UCSD-AML1 (cell line): ENCODE measurements at regions not wholly inside any gene's neighbourhood (a gene's known extent, or its start where the extent isn't known, plus 50 kb on each side); places are given as distances from the start of the nearest gene placed in this dataset.

Experiments used
- DNase-seq: peaks from one replicate; lab custom pipeline; 2025; ENCODE audit not compliant: unreplicated experiment; lab: John Stamatoyannopoulos, UW

- no peak for DNase-seq
These were observed 219.6 kb upstream of the LRRN1 start for GRCh38 chr3:3579658-3580057.

DNA sequence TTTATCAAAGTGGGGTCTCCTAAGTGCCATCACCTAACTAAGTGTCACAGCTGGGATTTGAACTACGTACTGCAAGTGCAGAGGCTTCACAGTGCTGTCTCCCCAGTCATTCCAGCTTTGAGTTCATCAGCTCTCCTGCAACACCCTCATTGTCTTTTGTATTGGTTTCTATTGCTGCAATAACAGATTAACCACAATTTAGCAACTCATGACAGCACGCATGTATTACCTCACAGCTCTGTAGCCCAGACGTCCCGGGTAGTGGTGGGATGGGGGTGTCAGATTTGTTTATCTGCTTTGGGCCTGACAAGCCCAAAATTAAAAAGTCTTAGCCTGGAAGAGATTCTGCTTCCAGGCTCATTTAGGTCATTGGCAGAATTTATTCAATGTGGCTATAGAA is 220.5 kb upstream of the LRRN1 start:
- DNase-seq = no peak

DNA sequence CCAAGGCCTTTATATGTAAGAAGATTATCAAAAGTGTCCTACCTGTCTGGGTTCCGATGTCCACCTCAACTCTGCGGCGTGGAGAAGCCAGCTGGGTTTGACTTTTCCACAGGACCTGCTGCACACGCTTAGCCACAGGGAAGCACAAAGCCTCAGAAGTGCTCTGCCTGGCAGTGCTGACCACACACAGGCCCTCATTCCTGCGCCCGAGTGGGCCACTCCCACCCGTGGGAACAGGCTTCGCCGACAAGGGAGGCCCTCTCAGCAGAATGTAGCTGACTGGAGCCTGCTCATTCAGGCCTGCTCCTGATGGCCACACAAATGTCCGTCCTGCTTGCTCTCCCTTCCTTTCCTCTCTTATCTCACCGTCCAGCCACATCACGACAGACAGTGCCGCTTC is 221.4 kb upstream of the LRRN1 start:
- no peak for DNase-seq

DNA sequence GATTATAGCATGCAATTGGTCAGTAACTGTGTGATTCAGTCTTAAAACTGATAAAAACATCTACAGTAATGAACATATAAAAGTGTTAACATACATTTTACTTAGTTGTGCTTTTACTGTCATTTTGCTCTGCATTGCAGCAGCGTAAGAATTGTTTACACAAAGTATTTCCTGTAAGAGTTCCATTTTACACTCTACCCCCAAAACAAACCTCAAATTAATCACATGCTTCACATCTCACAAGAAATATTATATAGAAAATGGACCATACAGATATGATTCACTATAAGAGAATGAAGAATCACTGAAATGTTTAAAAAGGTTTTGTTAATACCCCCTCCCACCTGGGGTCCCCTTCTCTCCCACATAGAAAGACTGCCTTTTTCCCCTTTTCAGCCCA is 225.9 kb upstream of the LRRN1 start:
- no peak for DNase-seq

DNA sequence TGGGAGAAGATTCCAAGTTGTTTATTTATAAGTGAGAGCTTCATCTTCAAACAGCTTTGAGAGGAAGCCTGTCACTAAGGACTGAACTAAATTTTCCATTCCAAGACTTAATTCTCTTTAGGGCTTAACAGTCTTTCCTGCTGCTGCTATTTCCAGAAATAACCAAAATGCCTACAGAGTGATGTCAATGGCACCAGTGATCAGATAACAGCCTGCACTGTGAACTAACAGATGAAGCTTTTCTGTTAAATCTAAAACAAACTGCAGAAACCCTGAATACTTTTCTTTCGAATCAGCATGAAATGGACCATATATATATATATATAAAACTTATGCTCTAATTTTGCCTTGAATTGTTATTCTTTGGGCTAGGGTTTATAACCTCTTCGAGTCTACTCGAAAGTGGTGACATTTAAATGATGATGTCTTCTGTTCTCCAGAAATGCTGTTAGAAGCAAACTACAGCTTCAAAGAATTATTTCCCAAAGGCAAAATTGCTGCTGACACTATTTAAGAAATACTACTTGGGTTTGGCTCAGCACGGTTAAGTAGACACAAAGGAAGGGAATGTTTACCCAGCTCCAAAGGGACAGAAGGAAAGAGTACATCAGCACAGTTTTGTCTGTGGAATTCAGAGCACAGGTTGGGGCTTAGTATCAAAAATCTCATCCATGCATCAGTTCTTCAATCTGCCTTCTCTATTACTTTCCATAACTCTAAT is 238.5 kb upstream of the LRRN1 start:
- no peak for DNase-seq

DNA sequence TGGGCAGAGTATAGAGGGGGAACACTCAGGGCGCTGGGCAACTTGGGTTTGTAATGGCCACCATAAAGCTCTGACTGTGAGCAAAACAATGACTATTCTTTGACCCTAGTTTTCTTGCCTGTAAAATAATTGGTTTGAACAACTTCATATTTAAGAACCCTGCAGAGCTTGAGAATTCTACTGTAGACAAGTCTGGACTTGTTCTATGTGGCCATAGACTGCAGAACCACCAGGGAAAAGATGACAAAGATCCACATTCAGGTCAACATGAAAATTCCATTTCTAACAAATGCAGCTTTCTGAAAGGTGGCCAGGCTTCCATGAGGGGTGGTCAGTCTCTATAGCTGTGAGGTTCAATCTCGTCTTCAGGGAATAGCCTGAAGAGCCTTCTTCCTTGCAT is 239.4 kb upstream of the LRRN1 start:
- DNase-seq = no peak

DNA sequence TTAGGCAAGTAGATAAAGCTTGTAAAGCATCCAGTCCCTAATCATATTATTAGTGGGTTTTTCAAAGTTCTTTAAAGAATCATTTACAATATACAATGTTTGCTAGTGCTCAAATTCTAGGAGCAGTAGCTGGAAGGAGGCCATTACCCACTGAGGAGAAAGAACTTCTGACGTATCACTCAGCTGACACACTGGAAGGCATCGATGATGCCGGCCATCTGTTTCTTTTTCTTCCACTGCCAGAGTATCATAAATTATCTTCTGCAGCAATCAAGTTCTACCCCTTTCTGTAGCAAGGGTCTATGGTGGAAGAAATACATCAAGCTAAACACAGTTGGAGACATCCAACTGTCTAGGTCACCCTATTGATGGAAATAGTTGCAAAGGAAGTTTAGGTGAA is 243.2 kb upstream of the LRRN1 start:
- no peak for DNase-seq

GRCh38 chr3:3553236-3553635 is 246.0 kb upstream of the LRRN1 start:
- DNase-seq = no peak

GRCh38 chr3:3552761-3553160 is 246.5 kb upstream of the LRRN1 start:
- DNase-seq = no peak

DNA sequence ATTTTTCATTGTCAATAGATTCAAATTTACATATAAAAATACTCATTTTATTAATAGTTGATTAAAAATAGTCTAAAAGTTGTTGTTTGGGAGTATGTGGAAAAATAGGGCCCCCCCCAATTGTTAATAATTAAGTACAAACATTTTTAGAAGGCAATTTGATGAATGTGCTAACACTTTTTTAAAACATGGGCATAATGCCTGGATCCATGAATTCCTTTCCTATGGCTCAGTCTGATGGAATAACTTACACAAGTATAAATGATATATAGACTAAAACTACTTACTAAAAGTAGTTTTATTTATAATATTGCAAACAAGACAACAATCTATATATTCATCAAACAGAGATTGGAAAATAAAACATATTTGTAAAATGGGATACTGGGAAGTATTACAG is 247.2 kb upstream of the LRRN1 start:
- no peak for DNase-seq

GRCh38 chr3:3545360-3545759 is 253.9 kb upstream of the LRRN1 start:
- no peak for DNase-seq

DNA sequence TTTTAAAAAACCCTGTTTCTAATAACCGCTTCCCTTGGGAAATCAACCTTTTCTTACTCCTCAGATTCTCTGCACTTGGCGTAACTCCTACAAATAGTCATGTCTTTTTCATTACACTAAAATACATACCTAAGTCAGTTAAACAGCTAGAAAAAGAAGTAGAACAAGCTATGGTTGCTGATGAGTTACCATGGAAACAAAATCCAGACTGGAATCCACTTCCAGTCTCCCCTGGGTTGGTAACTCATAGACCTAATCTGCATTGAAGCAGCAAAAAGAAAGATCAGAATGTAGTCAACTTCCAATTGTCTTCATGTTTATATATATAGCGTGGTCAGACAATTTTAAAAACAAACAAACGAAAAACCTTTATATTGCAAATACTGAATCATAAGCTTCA is 260.8 kb upstream of the LRRN1 start:
- no peak for DNase-seq

- no peak for DNase-seq
These were observed 266.7 kb upstream of the LRRN1 start for GRCh38 chr3:3532508-3532907.

- DNase-seq = no peak
These were observed 267.8 kb upstream of the LRRN1 start for GRCh38 chr3:3531476-3531875.

DNA sequence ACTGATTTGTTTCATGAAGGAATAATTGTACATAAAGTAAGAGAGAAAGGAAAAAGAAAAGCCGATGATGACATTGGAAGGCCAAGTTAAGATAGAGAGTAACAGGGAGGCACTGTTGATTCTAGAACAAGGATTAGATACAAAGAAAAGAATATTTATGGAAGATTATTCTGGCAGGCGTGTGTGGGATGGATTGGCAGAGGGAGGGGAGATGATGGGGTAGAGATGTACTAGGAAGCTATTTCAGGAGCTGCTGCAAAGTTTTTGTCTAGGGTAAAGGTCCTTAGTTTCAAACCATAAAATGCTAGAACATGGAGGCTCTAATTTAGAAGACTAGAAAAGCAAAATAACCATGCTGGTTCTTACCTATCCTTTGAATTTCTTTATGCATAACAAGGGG is 280.0 kb upstream of the LRRN1 start:
- DNase-seq = no peak

DNA sequence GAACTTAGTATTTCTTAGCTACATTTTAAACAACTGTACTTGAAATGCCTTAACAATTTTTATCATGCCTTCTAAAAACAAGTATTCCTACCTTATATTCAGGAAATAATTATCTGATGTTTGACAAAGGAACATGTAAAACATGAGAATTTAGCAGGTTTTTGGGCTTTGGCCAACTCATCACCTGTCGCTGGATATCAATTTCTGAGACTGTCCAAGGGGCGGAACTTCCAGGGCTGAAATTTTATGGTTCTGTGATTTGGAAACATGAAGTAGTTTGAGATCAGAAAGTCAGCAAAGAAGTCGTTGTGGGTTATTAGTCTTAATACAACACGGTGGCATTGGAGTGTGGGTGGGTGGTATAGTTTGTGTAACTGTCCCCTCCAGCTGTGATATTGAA is 282.2 kb upstream of the LRRN1 start:
- DNase-seq = no peak

- DNase-seq = no peak
These were observed 282.8 kb upstream of the LRRN1 start for GRCh38 chr3:3516384-3516783.

GRCh38 chr3:3509665-3510064 is 289.6 kb upstream of the LRRN1 start:
- DNase-seq = no peak

DNA sequence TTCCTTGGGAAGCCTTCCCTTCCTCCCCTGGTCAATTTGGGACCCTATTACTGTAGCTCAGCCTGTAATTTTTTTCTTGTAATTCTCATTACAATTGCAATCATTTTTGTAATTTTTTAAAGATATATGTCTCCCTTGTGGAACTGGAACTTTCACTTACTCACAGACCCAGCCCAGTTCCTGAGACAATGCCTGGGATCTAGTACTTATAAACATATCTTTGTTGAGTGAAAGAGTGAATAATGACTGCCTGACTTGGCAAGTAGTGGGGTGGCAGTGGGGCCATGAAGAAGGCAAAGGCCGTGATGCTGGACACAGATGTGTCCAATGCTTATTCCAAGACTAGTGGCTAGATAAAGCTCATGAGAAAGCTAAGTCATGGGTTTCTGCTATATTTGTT is 294.5 kb upstream of the LRRN1 start:
- DNase-seq = no peak

DNA sequence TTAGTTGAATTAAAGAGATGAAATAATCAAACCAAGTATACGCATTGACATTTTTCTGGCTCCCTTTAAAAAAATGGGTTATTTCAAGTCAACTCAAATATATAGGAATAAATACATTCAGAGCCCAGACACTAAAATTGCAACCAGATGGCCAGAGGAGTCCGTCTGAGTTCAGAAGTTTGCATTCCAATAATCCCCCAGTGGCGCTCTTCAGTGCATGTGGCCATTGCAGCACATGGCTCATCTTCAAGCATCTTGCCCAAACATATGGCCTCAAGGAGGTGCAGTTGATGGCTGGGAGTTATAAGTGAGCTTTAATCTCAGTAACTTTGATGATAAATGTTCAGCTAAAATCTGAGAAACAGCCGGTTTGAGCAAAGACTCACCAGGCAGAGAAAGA is 295.8 kb upstream of the LRRN1 start:
- DNase-seq = no peak

DNA sequence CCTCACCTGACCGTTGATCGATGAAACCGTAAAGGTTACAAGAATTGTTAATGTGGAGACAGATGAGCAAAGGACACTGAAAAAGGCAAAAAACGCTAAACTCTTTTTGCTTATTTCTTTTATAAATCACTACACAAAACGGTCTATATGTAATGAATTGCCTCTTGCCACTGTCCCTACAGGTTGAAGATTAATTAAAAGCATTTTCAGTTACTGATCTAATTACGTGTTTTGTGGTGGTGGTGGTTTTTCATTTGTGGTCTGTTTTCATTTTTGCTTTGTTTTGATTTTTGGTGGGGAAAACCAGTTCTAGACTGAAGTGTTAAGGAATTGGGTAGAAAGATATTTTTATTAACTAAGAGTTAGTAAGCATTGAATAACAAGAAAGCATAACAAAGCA is 299.2 kb upstream of the LRRN1 start:
- DNase-seq = no peak

DNA sequence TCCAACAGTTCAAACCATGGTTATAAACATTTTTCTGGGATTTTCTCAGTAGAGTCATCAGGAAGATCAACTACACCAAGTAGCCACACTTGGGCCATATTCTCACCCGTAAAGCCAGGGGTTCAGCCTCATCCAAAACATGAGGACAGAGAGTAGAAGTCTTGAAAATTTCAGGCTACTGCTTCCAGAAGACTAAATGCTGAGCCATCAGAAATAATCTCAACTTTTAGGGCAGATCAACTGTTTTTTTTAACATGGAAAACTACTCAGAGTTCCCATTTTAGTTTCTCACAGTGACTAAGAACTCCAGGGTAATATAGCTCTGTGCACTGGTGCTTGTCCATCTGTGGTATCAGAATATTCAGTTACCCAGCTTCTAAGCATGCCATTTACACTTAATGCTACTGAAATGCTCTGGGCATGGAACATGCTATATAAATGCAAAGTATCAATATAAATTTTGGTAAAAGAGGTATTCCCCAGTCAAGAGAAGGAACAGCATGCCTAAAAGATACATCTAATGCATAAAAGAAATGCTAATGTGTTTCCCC is 300.1 kb upstream of the LRRN1 start:
- DNase-seq = no peak

DNA sequence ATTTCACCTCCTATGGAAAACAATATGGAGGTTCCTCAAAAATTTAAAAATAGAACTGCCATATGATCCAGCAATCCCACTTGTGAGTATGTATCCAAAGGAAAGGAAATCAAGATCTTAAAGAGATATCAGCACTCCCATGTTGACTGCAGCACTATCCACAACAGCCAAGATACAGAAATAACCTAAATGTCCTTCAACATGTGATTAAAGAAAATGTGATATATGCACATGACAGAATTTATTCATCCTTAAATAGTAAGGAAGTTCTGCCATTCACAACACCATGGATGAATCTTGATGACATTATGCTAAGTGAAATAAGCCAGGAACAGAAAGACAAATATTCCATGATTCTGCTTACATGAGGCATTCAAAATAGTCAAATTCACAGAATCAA is 303.6 kb upstream of the LRRN1 start:
- no peak for DNase-seq
